NB4 (cell line): ENCODE measurements at regions not wholly inside any gene's neighbourhood (a gene's known extent, or its start where the extent isn't known, plus 50 kb on each side); places are given as distances from the start of the nearest gene placed in this dataset.

Experiments used
- MYC ChIP-seq: IDR thresholded peaks from 2 replicates; pipeline ENCODE4 v1.6.1; 2011; ENCODE audit warnings: low read depth, low read length
- POLR2A ChIP-seq: IDR thresholded peaks from 2 replicates; pipeline ENCODE4 v1.6.1; 2011; ENCODE audit warnings: mild to moderate bottlenecking; ENCODE audit not compliant: insufficient read length; ENCODE audit errors: extremely low read depth
- TF ChIP-seq, protein P1 (sequence below): IDR thresholded peaks from one replicate; pipeline ENCODE4 v1.5.1; 2012; ENCODE audit warnings: low read depth, low read length

DNA sequence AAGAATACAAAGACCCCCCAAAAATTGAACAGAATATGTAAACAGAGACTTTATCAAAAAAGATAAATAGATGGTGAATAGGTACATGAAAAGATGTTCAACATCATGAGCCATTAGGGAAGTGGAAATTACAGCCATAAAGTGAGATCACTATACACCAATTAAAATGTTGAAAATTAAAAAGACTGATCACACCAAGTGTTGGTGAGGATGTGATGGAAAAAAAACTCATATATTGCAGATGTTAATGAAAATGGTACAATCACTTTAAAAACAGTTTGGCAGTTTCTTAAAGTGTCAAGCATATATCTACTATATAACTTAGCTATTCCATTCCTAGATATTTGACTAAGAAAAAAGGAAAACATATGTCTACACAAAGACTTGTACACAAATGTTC is 280.5 kb downstream of the DHX35 start:
- TF ChIP-seq, protein P1, sequence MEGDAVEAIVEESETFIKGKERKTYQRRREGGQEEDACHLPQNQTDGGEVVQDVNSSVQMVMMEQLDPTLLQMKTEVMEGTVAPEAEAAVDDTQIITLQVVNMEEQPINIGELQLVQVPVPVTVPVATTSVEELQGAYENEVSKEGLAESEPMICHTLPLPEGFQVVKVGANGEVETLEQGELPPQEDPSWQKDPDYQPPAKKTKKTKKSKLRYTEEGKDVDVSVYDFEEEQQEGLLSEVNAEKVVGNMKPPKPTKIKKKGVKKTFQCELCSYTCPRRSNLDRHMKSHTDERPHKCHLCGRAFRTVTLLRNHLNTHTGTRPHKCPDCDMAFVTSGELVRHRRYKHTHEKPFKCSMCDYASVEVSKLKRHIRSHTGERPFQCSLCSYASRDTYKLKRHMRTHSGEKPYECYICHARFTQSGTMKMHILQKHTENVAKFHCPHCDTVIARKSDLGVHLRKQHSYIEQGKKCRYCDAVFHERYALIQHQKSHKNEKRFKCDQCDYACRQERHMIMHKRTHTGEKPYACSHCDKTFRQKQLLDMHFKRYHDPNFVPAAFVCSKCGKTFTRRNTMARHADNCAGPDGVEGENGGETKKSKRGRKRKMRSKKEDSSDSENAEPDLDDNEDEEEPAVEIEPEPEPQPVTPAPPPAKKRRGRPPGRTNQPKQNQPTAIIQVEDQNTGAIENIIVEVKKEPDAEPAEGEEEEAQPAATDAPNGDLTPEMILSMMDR: no peak
- TF ChIP-seq POLR2A (no peak), MYC (no peak)
